SK-N-SH treated with all-trans-retinoic acid at 6 μM for 48 hours (cell line): ENCODE measurements at regions not wholly inside any gene's neighbourhood (a gene's known extent, or its start where the extent isn't known, plus 50 kb on each side); places are given as distances from the start of the nearest gene placed in this dataset.

ENCODE experiments used
- ATAC-seq: fragments of 200-7000 bp; cut with Tn5 transposase; 3 replicates; pipeline ENCODE4 v1.9.1; 2020; ENCODE audit warnings: mild to moderate bottlenecking, moderate library complexity
- ARNTL ChIP-seq: fragments of 450-650 bp; formaldehyde crosslinking; IDR thresholded peaks from 2 replicates; pipeline ENCODE4 v1.5.0; 2020; ENCODE audit warnings: low read depth, mild to moderate bottlenecking, moderate library complexity, borderline replicate concordance
- BACH2 ChIP-seq: fragments of 250-450 bp; sonication (Bioruptor Pico); IDR thresholded peaks from 2 replicates; pipeline ENCODE4 v1.9.0; 2021; ENCODE audit warnings: mild to moderate bottlenecking, borderline replicate concordance
- CSDC2 ChIP-seq: fragments of 250-450 bp; sonication (Bioruptor Pico); IDR thresholded peaks from 2 replicates; pipeline ENCODE4 v1.5.0; 2020; ENCODE audit warnings: mild to moderate bottlenecking, moderate library complexity
- CSRNP3 ChIP-seq: fragments of 250-450 bp; sonication (Bioruptor Pico); IDR thresholded peaks from 2 replicates; pipeline ENCODE4 v1.5.1; 2021; ENCODE audit warnings: mild to moderate bottlenecking, moderate library complexity
- ESRRG ChIP-seq: fragments of 250-450 bp; sonication (Bioruptor Pico); IDR thresholded peaks from 2 replicates; pipeline ENCODE4 v1.6.1; 2021; ENCODE audit warnings: mild to moderate bottlenecking
- GLIS3 ChIP-seq: fragments of 250-450 bp; sonication (Bioruptor Pico); IDR thresholded peaks from 2 replicates; pipeline ENCODE4 v1.5.0; 2020; ENCODE audit warnings: mild to moderate bottlenecking, moderate library complexity
- ISL1 ChIP-seq: fragments of 250-450 bp; sonication (Bioruptor Pico); IDR thresholded peaks from 2 replicates; pipeline ENCODE4 v2.1.2; 2022; ENCODE audit warnings: mild to moderate bottlenecking, moderate library complexity
- OSR1 ChIP-seq: fragments of 250-450 bp; sonication (Bioruptor Pico); IDR thresholded peaks from 2 replicates; pipeline ENCODE4 v1.8.0; 2022; ENCODE audit warnings: moderate library complexity, mild to moderate bottlenecking, inconsistent platforms
- PATZ1 ChIP-seq: fragments of 250-450 bp; sonication (Bioruptor Pico); IDR thresholded peaks from 2 replicates; pipeline ENCODE4 v1.8.0; 2020; ENCODE audit warnings: mild to moderate bottlenecking, moderate library complexity, borderline replicate concordance
- PPARA ChIP-seq: fragments of 250-450 bp; sonication (Bioruptor Pico); IDR thresholded peaks from 2 replicates; pipeline ENCODE4 v1.5.0; 2020; ENCODE audit warnings: mild to moderate bottlenecking, borderline replicate concordance
- RARB ChIP-seq: fragments of 250-450 bp; sonication (Bioruptor Pico); IDR thresholded peaks from 2 replicates; pipeline ENCODE4 v1.8.0; 2021; ENCODE audit warnings: mild to moderate bottlenecking, moderate library complexity
- SNAI2 ChIP-seq: fragments of 250-450 bp; sonication (Bioruptor Pico); IDR thresholded peaks from 2 replicates; pipeline ENCODE4 v1.5.0; 2020; ENCODE audit warnings: mild to moderate bottlenecking, moderate library complexity
- TCF4 ChIP-seq: fragments of 250-450 bp; sonication (Bioruptor Pico); IDR thresholded peaks from 2 replicates; pipeline ENCODE4 v1.8.0; 2021; ENCODE audit warnings: mild to moderate bottlenecking, moderate library complexity, borderline replicate concordance
- TOX ChIP-seq: fragments of 250-450 bp; sonication (Bioruptor Pico); IDR thresholded peaks from 2 replicates; pipeline ENCODE4 v1.8.0; 2021; ENCODE audit warnings: mild to moderate bottlenecking, moderate library complexity, borderline replicate concordance
- ZC3H10 ChIP-seq: fragments of 250-450 bp; sonication (Bioruptor Pico); IDR thresholded peaks from 2 replicates; pipeline ENCODE4 v1.5.1; 2021; ENCODE audit warnings: mild to moderate bottlenecking, moderate library complexity
- ZFP3 ChIP-seq: fragments of 250-450 bp; sonication (Bioruptor Pico); IDR thresholded peaks from 2 replicates; pipeline ENCODE4 v1.5.0; 2020; ENCODE audit warnings: mild to moderate bottlenecking, moderate library complexity
- ZFP30 ChIP-seq: fragments of 450-650 bp; formaldehyde crosslinking; IDR thresholded peaks from 2 replicates; pipeline ENCODE4 v1.5.0; 2022; ENCODE audit warnings: mild to moderate bottlenecking, moderate library complexity
- ZNF565 ChIP-seq: fragments of 450-650 bp; formaldehyde crosslinking; conservative IDR thresholded peaks from 2 replicates; pipeline ENCODE4 v1.5.0; 2020; ENCODE audit warnings: low read depth, mild to moderate bottlenecking, moderate library complexity
- ZNF70 ChIP-seq: fragments of 450-650 bp; formaldehyde crosslinking; IDR thresholded peaks from 2 replicates; pipeline ENCODE4 v1.5.0; 2020; ENCODE audit warnings: mild to moderate bottlenecking, moderate library complexity
- ZNF8 ChIP-seq: fragments of 450-650 bp; formaldehyde crosslinking; IDR thresholded peaks from 2 replicates; pipeline ENCODE4 v1.5.0; 2020; ENCODE audit warnings: mild to moderate bottlenecking, moderate library complexity
- TF ChIP-seq, protein P1 (sequence below): fragments of 250-450 bp; sonication (Bioruptor Pico); IDR thresholded peaks from 2 replicates; pipeline ENCODE4 v1.5.0; 2020; ENCODE audit warnings: mild to moderate bottlenecking, moderate library complexity
- TF ChIP-seq, protein P2 (sequence below): fragments of 250-450 bp; sonication (Bioruptor Pico); IDR thresholded peaks from 2 replicates; pipeline ENCODE4 v1.8.0; 2021; ENCODE audit warnings: low read depth, mild to moderate bottlenecking, moderate library complexity, borderline replicate concordance
- TF ChIP-seq, protein P3 (sequence below): fragments of 250-450 bp; sonication (Bioruptor Pico); IDR thresholded peaks from 2 replicates; pipeline ENCODE4 v1.5.1; 2020; ENCODE audit warnings: low read depth, mild to moderate bottlenecking, moderate library complexity

- TF ChIP-seq TCF4 (no peak), RARB (CRISPR knock-in tag) (no peak), ZNF565 (CRISPR knock-in tag) (no peak), BACH2 (CRISPR knock-in tag) (no peak), ZNF70 (CRISPR knock-in tag) (no peak), OSR1 (CRISPR knock-in tag) (no peak), ARNTL (no peak), GLIS3 (CRISPR knock-in tag) (no peak), TOX (CRISPR knock-in tag) (no peak), SNAI2 (no peak), ZC3H10 (CRISPR knock-in tag) (no peak), ZFP3 (CRISPR knock-in tag) (no peak), PATZ1 (no peak), PPARA (CRISPR knock-in tag) (no peak), CSRNP3 (CRISPR knock-in tag) (no peak)
- TF ChIP-seq, protein P1, sequence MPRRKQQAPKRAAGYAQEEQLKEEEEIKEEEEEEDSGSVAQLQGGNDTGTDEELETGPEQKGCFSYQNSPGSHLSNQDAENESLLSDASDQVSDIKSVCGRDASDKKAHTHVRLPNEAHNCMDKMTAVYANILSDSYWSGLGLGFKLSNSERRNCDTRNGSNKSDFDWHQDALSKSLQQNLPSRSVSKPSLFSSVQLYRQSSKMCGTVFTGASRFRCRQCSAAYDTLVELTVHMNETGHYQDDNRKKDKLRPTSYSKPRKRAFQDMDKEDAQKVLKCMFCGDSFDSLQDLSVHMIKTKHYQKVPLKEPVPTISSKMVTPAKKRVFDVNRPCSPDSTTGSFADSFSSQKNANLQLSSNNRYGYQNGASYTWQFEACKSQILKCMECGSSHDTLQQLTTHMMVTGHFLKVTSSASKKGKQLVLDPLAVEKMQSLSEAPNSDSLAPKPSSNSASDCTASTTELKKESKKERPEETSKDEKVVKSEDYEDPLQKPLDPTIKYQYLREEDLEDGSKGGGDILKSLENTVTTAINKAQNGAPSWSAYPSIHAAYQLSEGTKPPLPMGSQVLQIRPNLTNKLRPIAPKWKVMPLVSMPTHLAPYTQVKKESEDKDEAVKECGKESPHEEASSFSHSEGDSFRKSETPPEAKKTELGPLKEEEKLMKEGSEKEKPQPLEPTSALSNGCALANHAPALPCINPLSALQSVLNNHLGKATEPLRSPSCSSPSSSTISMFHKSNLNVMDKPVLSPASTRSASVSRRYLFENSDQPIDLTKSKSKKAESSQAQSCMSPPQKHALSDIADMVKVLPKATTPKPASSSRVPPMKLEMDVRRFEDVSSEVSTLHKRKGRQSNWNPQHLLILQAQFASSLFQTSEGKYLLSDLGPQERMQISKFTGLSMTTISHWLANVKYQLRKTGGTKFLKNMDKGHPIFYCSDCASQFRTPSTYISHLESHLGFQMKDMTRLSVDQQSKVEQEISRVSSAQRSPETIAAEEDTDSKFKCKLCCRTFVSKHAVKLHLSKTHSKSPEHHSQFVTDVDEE (CRISPR knock-in tag): no peak
- TF ChIP-seq, protein P2, sequence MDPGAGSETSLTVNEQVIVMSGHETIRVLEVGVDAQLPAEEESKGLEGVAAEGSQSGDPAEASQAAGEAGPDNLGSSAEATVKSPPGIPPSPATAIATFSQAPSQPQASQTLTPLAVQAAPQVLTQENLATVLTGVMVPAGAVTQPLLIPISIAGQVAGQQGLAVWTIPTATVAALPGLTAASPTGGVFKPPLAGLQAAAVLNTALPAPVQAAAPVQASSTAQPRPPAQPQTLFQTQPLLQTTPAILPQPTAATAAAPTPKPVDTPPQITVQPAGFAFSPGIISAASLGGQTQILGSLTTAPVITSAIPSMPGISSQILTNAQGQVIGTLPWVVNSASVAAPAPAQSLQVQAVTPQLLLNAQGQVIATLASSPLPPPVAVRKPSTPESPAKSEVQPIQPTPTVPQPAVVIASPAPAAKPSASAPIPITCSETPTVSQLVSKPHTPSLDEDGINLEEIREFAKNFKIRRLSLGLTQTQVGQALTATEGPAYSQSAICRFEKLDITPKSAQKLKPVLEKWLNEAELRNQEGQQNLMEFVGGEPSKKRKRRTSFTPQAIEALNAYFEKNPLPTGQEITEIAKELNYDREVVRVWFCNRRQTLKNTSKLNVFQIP: no peak
- TF ChIP-seq, protein P3, sequence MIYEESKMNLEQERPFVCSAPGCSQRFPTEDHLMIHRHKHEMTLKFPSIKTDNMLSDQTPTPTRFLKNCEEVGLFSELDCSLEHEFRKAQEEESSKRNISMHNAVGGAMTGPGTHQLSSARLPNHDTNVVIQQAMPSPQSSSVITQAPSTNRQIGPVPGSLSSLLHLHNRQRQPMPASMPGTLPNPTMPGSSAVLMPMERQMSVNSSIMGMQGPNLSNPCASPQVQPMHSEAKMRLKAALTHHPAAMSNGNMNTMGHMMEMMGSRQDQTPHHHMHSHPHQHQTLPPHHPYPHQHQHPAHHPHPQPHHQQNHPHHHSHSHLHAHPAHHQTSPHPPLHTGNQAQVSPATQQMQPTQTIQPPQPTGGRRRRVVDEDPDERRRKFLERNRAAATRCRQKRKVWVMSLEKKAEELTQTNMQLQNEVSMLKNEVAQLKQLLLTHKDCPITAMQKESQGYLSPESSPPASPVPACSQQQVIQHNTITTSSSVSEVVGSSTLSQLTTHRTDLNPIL (CRISPR knock-in tag): no peak
- no peak for ATAC-seq
Observed at GRCh38 chr10:61135276-61135721, 191.3 kb upstream of the RHOBTB1 start.

DNA sequence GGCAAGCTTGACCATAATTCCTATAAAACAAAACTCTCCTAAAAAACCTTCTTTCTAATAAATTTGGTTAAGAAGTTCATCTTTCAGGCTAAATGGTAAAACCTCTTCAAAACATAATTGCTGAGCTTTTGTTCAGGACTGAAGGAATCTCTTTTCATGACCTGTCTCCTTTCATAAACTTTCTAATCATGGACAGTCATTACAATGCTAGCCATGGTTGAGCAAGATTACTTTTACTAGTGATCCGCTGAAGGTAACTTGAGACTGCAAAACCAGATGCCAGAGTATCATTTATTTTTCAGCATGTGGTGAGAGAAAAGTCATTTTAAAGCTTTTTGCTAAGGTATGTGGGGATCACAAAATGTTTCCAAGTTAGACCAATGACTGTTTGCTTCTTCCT, 186.4 kb upstream of the RHOBTB1 start:
- no peak for ATAC-seq
- TF ChIP-seq ZNF565 (CRISPR knock-in tag): no peak
- TF ChIP-seq ESRRG: no peak
- TF ChIP-seq ARNTL: no peak
- no peak for TF ChIP-seq ZNF70 (CRISPR knock-in tag)
- TF ChIP-seq RARB (CRISPR knock-in tag): no peak
- no peak for TF ChIP-seq CSDC2 (CRISPR knock-in tag)
- TF ChIP-seq ZC3H10 (CRISPR knock-in tag): no peak
- TF ChIP-seq TOX (CRISPR knock-in tag): no peak
- no peak for TF ChIP-seq ISL1
- TF ChIP-seq ZNF8 (CRISPR knock-in tag): no peak
- no peak for TF ChIP-seq BACH2 (CRISPR knock-in tag)
- TF ChIP-seq CSRNP3 (CRISPR knock-in tag): no peak
- no peak for TF ChIP-seq SNAI2
- TF ChIP-seq TCF4: no peak
- TF ChIP-seq OSR1 (CRISPR knock-in tag): no peak
- no peak for TF ChIP-seq PPARA (CRISPR knock-in tag)
- TF ChIP-seq GLIS3 (CRISPR knock-in tag): no peak
- TF ChIP-seq, protein P2: no peak
- no peak for TF ChIP-seq ZFP3 (CRISPR knock-in tag)
- no peak for TF ChIP-seq ZFP30 (CRISPR knock-in tag)
- TF ChIP-seq, all 23 proteins: peak for 0
